ENCODE measurements at regions not wholly inside any gene's neighbourhood (a gene's known extent, or its start where the extent isn't known, plus 50 kb on each side); places are given as distances from the start of the nearest gene placed in this dataset.

- TF ChIP-seq POLR2A (IDR thresholded peaks at IDR 0.05) = no peak
- no peak for TF ChIP-seq CTCF (IDR thresholded peaks at IDR 0.05)
- H3K27ac ChIP-seq = no peak overlapping the region
- no peaks in the 10 kb centered on the region for H3K36me3 ChIP-seq
- DNase-seq = no peak
- no peaks in the 10 kb centered on the region for H3K9me3 ChIP-seq
- no peaks in the 10 kb centered on the region for H3K4me1 ChIP-seq
- H3K27me3 ChIP-seq = no peaks in the 10 kb centered on the region
- no peak overlapping the region for H3K4me3 ChIP-seq
Observed at GRCh38 chr5:30524428-30524827, 669.1 kb upstream of the CDH6 start.

GRCh38 chr5:30523061-30523460, 670.4 kb upstream of the CDH6 start:
- no peaks in the 10 kb centered on the region for H3K9me3 ChIP-seq
- H3K27me3 ChIP-seq = no peaks in the 10 kb centered on the region
- H3K4me1 ChIP-seq = no peaks in the 10 kb centered on the region
- H3K36me3 ChIP-seq = no peaks in the 10 kb centered on the region
- DNase-seq = no peak
- H3K27ac ChIP-seq = no peak overlapping the region
- TF ChIP-seq CTCF (IDR thresholded peaks at IDR 0.05) = no peak
- TF ChIP-seq POLR2A (IDR thresholded peaks at IDR 0.05) = no peak
- no peak overlapping the region for H3K4me3 ChIP-seq

GRCh38 chr5:30505014-30505886, 688.2 kb upstream of the CDH6 start:
- no peaks in the 10 kb centered on the region for H3K27me3 ChIP-seq
- no peaks in the 10 kb centered on the region for H3K36me3 ChIP-seq
- no peak for TF ChIP-seq CTCF (IDR thresholded peaks at IDR 0.05)
- TF ChIP-seq POLR2A (IDR thresholded peaks at IDR 0.05) = no peak
- H3K4me1 ChIP-seq = no peaks in the 10 kb centered on the region
- no peak overlapping the region for H3K4me3 ChIP-seq
- DNase-seq = no peak
- no peaks in the 10 kb centered on the region for H3K9me3 ChIP-seq
- no peak overlapping the region for H3K27ac ChIP-seq

GRCh38 chr5:30502277-30502676, 691.2 kb upstream of the CDH6 start:
- Histone ChIP-seq H3K27me3 (no peaks in the 10 kb centered on the region), H3K4me1 (no peaks in the 10 kb centered on the region), H3K4me3 (no peak overlapping the region), H3K27ac (no peak overlapping the region), H3K36me3 (no peaks in the 10 kb centered on the region), H3K9me3 (no peaks in the 10 kb centered on the region)
- TF ChIP-seq CTCF (IDR thresholded peaks at IDR 0.05) (no peak), POLR2A (IDR thresholded peaks at IDR 0.05) (no peak)
- no peak for DNase-seq

GRCh38 chr5:30501065-30501464, 692.4 kb upstream of the CDH6 start:
- TF ChIP-seq CTCF (IDR thresholded peaks at IDR 0.05) (no peak), POLR2A (IDR thresholded peaks at IDR 0.05) (no peak)
- no peak overlapping the region for H3K4me3 ChIP-seq
- H3K36me3 ChIP-seq = no peaks in the 10 kb centered on the region
- no peaks in the 10 kb centered on the region for H3K27me3 ChIP-seq
- no peak for DNase-seq
- no peak overlapping the region for H3K27ac ChIP-seq
- no peaks in the 10 kb centered on the region for H3K9me3 ChIP-seq
- no peaks in the 10 kb centered on the region for H3K4me1 ChIP-seq

All from Peyer's patch (tissue), 4 donors.